Testis (tissue), 2 donors: ENCODE measurements at regions not wholly inside any gene's neighbourhood (a gene's known extent, or its start where the extent isn't known, plus 50 kb on each side); places are given as distances from the start of the nearest gene placed in this dataset.

Experiments
- DNase-seq: peaks from one replicate; pipeline ENCODE4 v3.0.0-alpha.2; 2019
- H3K27ac ChIP-seq, 2 donors: fragments of 200-600 bp; sonication (generic); one replicate each; pipeline ENCODE4 v1.5.1; 2019
- H3K27me3 ChIP-seq: fragments of 200-600 bp; sonication (generic); one replicate; pipeline ENCODE4 v1.5.1; 2019
- H3K36me3 ChIP-seq: fragments of 200-600 bp; sonication (generic); one replicate; pipeline ENCODE4 v1.5.1; 2017; ENCODE audit warnings: low read depth; ENCODE audit errors: missing control alignments
- H3K4me1 ChIP-seq: fragments of 200-600 bp; sonication (generic); one replicate; pipeline ENCODE4 v1.5.1; 2019
- H3K4me3 ChIP-seq, 2 donors: fragments of 200-600 bp; sonication (generic); one replicate each; pipeline ENCODE4 v1.5.1; 2017 to 2019
- H3K9me3 ChIP-seq: fragments of 200-600 bp; sonication (generic); one replicate; pipeline ENCODE4 v1.5.1; 2017
- POLR2A ChIP-seq: fragments of 450-650 bp; IDR thresholded peaks from one replicate; pipeline ENCODE4 v1.6.1; 2017; ENCODE audit warnings: antibody characterized with exemption, mild to moderate bottlenecking, moderate library complexity
- WGBS, 2 donors: methylation state at CpG; one replicate each; pipeline ENCODE4 v1.1.5; 2018; 5-methylcytosine and 5-hydroxymethylcytosine counted together
- intact Hi-C: fragments of 100-400 bp; cut with DNase I; formaldehyde crosslinking; loops from one replicate; pipeline ENCODE4 v1.15.1; 2023; ENCODE audit warnings: low total_unique reads
- TF ChIP-seq, protein P1 (sequence below), 3 experiments: fragments of 450-650 bp in 2 of 3; fragments of 200-600 bp in 1 of 3; sonication (generic) in 1 of 3; IDR thresholded peaks; one replicate each; pipeline ENCODE4 v1.5.1; 2016 to 2019; ENCODE audit warnings: antibody characterized with exemption in 3 of 3, mild to moderate bottlenecking in 2 of 3, moderate library complexity in 1 of 3

DNA sequence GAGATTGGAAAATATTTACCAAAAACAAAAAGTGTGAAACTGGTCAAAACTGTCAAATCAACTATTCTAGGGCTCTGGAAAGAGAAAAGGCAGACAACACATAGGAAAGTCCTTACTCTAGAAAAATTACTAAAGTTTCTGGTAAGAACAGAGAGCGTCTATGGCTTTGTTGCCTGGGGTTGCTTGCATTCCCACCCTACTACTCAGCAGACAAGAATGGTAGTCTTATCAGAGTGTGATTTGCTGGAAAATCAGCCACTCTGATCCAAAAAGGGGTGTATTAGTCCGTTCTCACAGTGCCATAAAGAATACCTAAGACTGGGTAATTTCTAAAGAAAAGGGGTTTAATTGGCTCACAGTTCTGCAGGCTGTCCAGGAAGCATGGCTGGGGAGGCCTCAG is 50.3 kb upstream of the CDH20 start:
- DNase-seq, result no peak
- Histone ChIP-seq H3K27me3 (no peaks in the 10 kb centered on the region), H3K27ac (no peak overlapping the region), H3K4me1 (no peaks in the 10 kb centered on the region), H3K36me3 (no peaks in the 10 kb centered on the region), H3K4me3 (no peak overlapping the region), H3K9me3 (no peaks in the 10 kb centered on the region)
- WGBS, 2 donors, result 68 to 79% methylated on average over 2 of the region's 2 CpGs
- TF ChIP-seq POLR2A, result no peak
- TF ChIP-seq, protein P1, sequence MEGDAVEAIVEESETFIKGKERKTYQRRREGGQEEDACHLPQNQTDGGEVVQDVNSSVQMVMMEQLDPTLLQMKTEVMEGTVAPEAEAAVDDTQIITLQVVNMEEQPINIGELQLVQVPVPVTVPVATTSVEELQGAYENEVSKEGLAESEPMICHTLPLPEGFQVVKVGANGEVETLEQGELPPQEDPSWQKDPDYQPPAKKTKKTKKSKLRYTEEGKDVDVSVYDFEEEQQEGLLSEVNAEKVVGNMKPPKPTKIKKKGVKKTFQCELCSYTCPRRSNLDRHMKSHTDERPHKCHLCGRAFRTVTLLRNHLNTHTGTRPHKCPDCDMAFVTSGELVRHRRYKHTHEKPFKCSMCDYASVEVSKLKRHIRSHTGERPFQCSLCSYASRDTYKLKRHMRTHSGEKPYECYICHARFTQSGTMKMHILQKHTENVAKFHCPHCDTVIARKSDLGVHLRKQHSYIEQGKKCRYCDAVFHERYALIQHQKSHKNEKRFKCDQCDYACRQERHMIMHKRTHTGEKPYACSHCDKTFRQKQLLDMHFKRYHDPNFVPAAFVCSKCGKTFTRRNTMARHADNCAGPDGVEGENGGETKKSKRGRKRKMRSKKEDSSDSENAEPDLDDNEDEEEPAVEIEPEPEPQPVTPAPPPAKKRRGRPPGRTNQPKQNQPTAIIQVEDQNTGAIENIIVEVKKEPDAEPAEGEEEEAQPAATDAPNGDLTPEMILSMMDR (IDR thresholded peaks at IDR 0.05), result no peak
- intact Hi-C loops, result no loop called here
